Activated CD4-positive, CD25-positive, alpha-beta regulatory T cell treated with anti-CD3 and anti-CD28 coated beads, Interleukin-2, amount 50 U/mL, for 72 hours (primary cell): ENCODE measurements at regions not wholly inside any gene's neighbourhood (a gene's known extent, or its start where the extent isn't known, plus 50 kb on each side); places are given as distances from the start of the nearest gene placed in this dataset.

Experiments
- DNase-seq: peaks from one replicate; pipeline ENCODE4 v3.0.0; 2021

GRCh38 chr6:48809700-48810099, 653.4 kb downstream of the MMUT start:
- DNase-seq = no peak

- no peak for DNase-seq
These were observed 653.8 kb downstream of the MMUT start for GRCh38 chr6:48809245-48809644.

- no peak for DNase-seq
These were observed 664.8 kb downstream of the MMUT start for GRCh38 chr6:48798296-48798695.

- no peak for DNase-seq
These were observed 671.2 kb upstream of the PTCHD4 start for GRCh38 chr6:48782225-48782624.

GRCh38 chr6:48777411-48777810, 666.4 kb upstream of the PTCHD4 start:
- DNase-seq = no peak

- DNase-seq = no peak
These were observed 664.2 kb upstream of the PTCHD4 start for GRCh38 chr6:48775157-48775556.

GRCh38 chr6:48774276-48774675, 663.3 kb upstream of the PTCHD4 start:
- no peak for DNase-seq

- DNase-seq = no peak
These were observed 655.4 kb upstream of the PTCHD4 start for GRCh38 chr6:48766349-48766748.

GRCh38 chr6:48765352-48765961, 654.5 kb upstream of the PTCHD4 start:
- DNase-seq = no peak

- no peak for DNase-seq
These were observed 653.5 kb upstream of the PTCHD4 start for GRCh38 chr6:48764286-48765044.

GRCh38 chr6:48757661-48758060, 646.7 kb upstream of the PTCHD4 start:
- no peak for DNase-seq

- DNase-seq = no peak
These were observed 644.3 kb upstream of the PTCHD4 start for GRCh38 chr6:48755315-48755714.

GRCh38 chr6:48754641-48755040, 643.6 kb upstream of the PTCHD4 start:
- no peak for DNase-seq

GRCh38 chr6:48750861-48751260, 639.9 kb upstream of the PTCHD4 start:
- DNase-seq = no peak

GRCh38 chr6:48747471-48747870, 636.5 kb upstream of the PTCHD4 start:
- no peak for DNase-seq

GRCh38 chr6:48747040-48747439, 636.0 kb upstream of the PTCHD4 start:
- no peak for DNase-seq

GRCh38 chr6:48744948-48745347, 634.0 kb upstream of the PTCHD4 start:
- DNase-seq = no peak

- DNase-seq = no peak
These were observed 632.7 kb upstream of the PTCHD4 start for GRCh38 chr6:48743738-48744137.

GRCh38 chr6:48736501-48737206, 625.7 kb upstream of the PTCHD4 start:
- DNase-seq = no peak

GRCh38 chr6:48735846-48736245, 624.8 kb upstream of the PTCHD4 start:
- DNase-seq = no peak

GRCh38 chr6:48733581-48733980, 622.6 kb upstream of the PTCHD4 start:
- no peak for DNase-seq

- no peak for DNase-seq
These were observed 603.7 kb upstream of the PTCHD4 start for GRCh38 chr6:48714699-48715098.

- no peak for DNase-seq
These were observed 603.3 kb upstream of the PTCHD4 start for GRCh38 chr6:48714250-48714649.

- no peak for DNase-seq
These were observed 602.6 kb upstream of the PTCHD4 start for GRCh38 chr6:48713612-48714011.
